ENCODE measurements at regions not wholly inside any gene's neighbourhood (a gene's known extent, or its start where the extent isn't known, plus 50 kb on each side); places are given as distances from the start of the nearest gene placed in this dataset.
"Not testable (repeated sequence)": the region's sequence is repeated elsewhere in the genome, so short reads cannot be mapped to it uniquely, and the experiment has no call there.

DNA sequence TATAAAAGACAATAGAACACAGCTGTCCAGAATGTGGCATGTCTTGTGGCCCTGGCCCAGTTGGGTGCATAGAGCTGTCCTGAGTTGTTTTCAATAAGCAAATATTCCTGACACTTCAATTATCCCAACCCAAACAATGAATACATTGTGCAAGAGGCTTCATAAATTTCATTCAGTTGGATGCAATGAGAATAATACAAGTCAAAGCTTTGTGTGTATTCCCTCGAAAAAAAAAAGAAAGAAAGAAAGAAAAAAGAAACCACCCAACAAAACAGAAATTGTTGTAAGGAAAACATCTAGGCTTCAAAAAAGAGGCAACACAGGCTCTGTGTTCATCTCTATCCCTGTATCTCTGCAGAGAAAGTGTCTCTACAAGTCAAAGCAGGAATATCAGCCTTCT, 138.7 kb upstream of the ADO start:
- no peak for DNase-seq

DNA sequence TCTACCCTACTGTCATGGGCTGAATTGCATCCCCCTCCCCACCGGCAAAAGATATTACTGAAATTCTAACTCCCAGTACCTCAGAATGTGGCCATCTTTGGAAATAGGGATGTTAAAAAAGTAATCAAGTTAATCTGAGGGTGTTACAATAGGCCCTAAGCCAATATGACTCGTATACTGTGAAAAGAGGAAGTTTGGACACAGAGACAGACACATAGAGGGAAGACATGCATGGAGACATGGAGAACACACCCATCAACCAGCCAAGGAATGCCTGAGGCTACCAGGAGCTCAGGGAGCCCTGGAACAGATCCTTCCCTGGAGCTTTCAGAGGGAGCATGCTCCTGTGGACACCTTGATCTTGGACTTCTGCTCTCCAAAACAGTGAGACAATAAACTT, 138.2 kb upstream of the ADO start:
- DNase-seq, result no peak

DNA sequence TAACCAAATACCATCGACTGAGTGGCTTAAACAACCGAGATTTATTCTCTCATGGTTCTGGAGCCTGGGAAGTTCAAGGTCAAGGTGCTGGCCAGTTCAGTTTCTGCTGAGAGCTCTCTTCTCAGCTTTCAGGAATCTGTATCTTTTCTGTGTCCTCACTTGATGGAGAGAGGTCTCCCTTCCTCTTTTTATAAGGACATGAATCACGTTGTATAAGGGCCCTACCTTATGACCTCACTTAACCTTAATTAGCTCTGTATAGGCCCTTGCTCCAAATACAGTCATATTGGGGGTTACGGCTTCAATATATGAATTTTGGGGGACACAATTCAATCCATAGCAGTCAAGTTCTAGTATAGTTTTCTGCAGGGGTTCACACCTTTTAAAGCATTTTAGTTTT, 135.2 kb upstream of the ADO start:
- DNase-seq, result no peak

DNA sequence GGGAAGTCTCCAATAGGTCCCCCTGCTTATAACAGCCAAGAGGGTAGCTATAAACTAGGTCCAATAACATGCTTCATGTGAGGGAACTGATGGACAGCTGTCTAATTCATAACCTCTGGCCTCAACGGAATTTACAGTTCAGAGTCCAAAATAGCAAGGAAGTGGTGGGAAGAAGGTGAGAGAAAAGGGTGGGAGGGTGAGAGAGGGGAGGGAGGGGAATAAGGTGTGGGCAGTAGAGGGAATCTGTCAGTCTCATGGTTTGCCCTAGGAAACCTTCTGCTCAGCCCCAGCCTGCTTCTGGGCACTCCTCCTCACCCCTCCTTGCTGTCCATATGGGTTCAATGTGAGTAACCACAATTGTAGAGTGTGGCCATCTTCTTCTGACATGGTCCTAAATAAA, 133.4 kb upstream of the ADO start:
- DNase-seq, result no peak

DNA sequence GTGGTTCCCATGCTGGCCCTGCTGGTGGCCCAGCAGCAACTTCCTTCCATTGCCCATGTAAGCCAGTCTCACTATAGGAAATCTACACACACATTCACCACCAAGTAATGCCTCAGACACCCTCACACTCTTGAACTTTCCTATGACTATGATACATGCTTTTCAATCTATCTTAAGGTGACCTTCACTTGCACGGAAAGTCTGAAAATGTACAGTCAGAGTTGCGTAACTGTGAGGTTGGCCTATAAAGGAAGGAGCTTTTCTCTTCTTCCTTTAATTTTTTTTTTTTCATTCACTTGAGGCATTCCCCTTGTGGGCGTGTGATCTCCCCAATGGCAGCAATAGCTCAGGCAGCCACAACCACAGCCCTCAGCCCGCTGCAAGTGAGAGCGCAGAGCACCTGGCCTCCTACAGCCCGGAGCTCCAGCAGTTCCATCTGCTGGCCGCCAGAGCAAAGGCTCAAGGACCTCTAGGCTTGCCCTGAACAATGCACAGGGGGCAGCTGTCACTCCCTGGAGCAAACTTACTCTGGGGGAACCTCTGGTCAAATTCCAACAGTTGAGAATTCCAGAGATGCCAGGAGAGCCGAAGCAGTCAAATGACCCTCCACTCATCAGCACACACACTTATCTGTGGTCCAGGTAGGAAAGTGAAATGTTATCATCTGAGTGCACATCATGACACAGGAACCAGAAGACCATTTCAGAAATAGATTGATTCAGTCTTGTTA, 123.1 kb upstream of the ADO start:
- peak; percentile 60 for DNase-seq

DNA sequence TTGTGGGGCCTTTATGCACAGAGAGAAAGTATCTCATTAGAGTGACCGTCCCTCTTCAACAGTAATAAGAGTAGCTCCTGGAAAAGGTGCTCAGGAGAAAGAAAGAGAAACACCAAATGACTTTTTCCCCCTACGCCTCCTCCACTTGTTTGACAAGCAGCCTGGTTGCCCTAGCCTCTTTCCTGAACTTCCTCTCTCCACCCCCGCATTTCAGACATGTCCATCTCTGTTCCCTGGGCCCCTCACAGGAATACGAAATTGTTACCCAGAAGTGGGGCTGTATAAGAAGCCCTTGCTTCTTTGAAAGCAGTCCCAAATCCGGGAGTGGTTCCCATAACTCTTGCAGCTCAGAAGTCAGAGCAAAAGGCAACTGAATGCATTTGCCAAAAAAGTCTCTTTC, 119.6 kb upstream of the ADO start:
- no peak for DNase-seq

DNA sequence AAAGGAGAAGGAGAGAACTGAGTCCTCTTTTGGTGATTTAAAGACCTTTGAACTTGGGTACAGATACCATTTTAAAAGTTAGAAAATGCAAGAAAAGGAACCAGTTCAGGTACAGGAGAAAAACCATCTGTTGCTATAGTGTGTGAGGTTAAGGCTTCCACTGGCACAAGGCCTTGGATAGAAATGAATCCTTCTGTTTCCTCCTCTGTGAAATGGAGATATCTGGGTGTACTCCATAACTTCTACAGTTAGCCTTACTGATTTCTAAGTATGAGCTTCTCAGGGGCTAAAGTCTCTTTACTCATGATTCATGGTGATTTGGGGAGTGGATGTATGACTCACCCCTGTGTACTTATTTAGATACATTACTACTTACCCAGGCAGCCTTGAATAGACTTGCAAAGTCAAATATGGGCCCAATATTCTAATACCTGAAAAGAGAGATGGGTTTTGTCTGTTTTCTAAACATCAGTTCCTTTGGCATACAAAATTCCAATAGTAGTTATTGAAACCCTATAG, 117.2 kb upstream of the ADO start:
- DNase-seq, result no peak

DNA sequence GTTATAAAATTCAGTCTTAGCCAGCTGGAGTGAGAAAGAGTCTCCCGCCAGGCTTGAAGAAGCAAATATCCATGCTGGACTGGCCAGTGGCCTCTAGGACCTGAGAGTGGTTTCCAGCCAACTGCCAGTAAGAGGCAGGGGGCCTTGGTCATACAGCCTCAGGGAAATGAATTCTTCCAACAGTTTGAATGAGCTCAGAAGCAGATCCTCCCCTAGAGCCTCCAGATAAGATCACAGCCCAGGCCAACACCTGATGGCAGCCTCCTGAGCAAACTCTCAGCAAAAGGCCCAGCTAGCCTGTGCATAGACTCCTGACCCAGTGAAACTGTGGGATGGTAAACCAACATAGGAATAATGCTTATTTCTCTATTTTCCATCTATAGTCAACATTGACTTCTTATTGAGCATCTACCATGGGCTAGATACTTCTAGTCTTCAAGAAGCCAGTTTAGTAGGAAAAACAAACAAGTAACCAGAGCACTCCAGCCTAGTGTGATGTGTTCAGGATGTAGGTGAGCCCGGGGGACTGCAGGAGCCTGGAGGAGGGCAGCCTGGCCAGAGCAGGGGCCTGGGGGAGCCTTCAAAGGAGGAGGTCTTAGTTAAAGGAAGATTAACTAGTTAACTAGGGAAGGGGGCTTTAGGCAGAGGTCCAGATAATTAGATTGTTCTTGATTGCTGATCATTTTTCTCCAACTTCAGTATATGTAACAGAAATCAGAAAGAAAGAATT, 115.4 kb upstream of the ADO start:
- DNase-seq, result no peak

DNA sequence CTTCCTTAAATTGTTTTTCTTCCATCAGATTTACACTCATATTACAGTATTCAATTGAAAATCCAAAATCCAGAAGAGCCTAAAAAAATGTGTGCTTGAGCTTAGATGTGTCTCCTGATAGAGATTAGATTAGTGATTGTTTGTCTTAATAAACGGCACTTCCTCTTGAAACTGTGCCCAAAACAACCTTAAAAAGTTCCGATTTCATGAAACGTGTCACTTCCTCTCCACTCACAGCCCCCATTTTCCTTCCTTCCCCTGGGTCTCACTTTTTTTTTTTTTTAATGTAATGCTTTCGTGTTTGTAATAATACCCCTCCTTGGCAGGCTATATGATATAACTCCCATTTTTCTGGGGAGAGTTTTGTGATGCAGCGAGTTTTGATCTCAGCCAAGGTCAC, 114.8 kb upstream of the ADO start:
- DNase-seq, result no peak

DNA sequence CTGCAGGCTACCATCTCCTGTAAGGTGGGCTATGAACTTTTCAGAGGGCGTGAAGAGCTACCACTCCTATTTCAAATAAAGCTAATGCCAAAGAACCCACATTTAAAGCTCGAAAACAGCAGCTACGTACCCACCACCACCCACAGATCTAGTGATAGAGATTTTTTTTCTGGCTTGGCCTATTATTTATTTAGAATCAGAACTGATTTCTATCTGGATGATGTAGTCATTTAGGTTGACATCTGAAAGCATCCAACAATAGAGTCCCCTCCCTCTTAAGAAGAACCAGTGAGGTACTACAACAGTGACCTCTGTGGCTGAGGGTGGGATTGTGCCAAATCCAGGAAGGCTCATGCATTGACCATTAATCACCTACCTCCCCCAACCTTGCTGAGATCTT, 113.8 kb upstream of the ADO start:
- DNase-seq, result no peak

DNA sequence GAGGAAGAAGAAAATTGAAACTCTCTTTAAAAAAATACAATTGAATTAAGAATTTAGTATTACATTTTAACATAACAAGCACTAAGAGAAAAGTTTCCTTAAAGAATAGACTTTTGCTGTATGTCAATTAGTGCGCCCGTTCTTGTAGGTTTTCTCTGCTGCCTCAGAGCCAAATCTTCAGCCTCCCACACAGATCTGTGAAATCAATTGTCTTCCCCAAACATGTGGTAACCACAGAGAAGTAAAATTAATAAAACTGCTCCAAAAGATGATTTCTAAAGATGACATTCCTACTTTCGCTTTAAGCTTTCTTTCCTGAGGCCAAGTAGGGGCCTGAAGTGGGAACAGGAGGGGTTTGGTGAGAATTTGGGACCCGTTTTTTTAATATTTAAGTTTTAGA, 113.2 kb upstream of the ADO start:
- DNase-seq, result no peak

DNA sequence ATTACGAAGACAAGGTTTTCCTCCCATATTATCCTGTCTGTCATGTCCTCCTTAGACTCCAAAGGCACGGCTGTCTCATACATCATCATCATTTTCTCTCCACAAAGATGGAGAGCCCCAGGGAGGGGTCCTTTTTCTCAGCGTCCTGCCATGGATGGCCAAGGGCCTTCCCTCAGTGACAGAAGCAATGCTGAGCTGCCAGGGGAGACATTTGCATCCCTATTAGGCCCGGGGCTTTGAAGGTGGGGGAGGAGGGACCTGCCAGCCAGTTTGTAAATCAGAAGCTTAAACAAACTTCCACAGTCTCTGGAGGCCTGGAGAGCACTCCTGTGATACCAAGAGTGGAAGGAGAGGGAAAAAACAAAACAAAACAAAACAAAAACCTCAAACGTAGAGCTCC, 112.4 kb upstream of the ADO start:
- DNase-seq, result no peak

DNA sequence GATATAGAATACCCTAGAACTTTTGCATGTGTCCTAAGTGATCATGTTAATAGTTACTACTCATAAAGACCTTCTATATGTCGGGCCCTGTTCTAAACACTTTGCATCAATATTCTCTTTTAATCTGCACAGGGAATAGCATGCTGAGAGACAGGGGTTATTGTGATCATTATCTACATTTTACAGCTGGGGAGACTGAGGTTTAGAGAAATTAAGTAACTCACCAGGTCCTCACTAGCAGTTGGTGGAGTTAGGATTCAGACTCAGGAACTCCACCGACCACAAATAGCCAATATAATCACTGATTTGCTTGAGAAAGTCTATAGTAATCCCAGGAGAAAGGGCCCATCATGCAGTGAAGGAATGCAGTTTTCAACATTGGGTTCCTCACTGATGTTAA, 111.2 kb upstream of the ADO start:
- no peak for DNase-seq

DNA sequence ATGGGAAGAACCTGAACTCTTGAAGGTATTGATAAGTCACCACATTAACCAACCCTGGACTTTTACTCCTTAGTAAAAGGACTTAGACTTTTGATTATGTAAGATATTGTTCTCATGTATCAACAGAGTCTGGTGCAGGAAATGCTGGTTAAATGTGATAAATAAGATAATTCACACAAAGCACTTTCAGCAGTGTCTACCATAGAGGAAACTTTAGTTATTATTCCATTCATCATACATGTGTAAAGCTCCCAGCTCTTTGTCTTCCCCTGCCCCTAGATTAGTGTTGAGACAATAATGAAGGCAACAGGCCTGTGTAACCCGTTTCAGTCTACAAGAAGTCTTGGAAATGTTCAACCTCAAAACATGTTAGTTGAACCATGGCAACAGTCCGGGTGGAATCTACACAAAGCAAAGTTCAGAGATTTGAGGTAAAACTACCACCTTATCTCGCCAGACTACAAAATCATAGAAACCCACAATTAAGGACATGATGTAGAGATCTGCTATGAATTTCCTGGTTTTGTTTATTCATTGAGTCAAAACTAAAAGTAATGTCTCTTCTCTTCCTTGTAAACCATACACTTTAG, 109.9 kb upstream of the ADO start:
- DNase-seq, result no peak

DNA sequence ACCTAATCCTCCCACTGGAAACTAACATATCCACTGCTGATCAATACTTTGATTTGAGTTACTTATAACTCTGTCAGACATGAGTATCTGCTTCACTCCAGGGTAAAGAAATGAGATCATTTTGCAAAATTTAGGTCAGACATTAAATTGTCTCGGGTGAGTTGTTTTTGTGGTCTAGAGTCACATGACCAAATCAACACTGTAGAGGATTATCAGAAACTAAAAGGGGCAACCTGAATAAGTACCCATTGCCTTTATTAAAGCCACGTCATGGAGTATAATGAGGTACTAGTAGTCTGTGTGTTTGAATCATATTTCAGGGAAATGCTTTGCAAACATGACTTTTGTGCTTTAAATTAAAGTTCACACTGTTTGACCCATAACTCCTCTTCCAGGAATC, 107.7 kb upstream of the ADO start:
- DNase-seq, result no peak

DNA sequence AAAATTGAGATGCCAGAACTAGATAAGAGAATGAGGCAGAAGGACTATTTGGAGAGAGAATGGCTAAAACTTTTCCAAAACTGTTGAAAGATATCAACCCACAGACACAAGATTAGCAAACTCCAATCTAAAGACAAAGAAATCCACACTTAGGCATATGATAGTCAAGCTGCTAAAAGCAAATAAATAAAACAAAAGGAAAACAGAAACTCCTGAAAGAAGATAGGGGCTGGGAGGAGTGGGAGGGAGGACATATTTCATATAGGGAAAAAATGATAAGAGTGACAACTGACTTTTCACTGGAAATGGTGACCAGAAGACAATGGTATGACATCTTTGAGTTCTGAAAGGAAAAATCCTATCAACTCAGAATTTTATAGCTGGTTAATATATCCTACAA, 105.4 kb upstream of the ADO start:
- no peak for DNase-seq

DNA sequence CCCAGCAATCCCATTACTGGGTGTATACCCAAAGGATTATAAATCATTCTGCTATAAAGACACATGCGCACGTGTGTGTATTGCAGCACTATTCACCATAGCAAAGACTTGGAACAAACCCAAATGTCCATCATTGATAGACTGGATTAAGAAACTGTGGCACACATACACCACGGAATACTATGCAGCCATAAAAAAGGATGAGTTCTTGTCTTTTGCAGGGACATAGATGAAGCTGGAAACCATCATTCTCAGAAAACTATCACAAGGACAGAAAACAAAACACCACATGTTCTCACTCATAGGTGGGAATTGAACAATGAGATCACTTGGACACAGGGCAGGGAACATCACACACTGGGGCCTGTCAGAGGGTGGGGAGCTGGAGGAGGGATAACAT, 100.4 kb upstream of the ADO start:
- DNase-seq, result not testable (repeated sequence)

DNA sequence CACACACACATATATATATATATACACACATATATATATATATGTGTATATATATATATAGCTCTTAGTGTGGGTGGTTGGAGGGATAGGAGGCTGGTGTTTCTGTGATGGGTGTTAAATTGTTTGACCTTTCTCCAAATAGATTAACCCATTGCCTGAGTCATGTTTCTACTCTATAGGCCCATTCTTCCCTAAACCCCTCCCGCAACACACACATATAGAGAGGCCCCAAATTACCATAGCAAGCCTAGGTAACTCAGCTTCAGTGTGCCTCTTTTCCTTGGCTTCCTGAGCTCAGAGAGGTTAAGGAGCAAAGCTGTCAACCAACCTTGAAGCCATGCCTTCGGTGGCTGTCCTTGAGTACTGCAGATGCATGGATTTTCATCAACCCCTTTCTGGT, 98.7 kb upstream of the ADO start:
- DNase-seq, result no peak

DNA sequence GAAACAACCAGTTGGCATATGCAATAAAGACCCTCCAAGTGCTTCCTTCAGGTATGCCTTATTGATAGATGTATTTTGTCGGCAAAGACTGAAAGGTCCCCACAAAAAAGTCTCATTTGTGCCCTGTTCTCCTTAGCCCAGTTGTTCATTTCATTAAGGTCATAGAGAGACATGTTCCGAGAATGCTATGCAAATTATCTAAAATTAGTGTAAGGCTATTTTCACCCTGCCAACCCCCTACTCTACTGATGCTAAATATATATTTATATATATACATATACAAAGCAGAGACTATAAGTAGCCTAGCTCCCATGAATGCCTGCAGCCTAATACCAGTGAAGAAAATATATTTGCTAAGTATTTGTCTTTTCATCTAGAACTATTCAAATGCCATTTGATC, 96.7 kb upstream of the ADO start:
- no peak for DNase-seq

DNA sequence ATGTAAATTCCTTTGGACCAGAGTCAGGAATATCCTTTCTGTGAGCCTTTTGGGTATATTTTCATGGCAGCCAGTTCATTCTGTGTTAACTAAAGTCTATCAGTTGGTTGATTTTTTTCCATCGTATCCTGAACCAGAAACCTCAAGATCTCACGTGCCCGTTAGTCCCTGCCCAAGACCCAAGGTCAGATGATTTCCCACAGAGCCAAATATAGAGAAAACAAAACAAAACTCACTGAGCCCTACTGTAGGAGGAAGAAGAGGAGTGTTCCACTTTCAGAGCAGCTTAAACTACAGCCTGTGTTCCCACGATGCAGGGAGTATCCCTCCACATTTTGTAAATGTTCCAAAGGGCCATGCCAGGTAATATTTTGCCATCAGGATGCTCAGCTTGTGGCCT, 96.0 kb upstream of the ADO start:
- DNase-seq, result no peak

DNA sequence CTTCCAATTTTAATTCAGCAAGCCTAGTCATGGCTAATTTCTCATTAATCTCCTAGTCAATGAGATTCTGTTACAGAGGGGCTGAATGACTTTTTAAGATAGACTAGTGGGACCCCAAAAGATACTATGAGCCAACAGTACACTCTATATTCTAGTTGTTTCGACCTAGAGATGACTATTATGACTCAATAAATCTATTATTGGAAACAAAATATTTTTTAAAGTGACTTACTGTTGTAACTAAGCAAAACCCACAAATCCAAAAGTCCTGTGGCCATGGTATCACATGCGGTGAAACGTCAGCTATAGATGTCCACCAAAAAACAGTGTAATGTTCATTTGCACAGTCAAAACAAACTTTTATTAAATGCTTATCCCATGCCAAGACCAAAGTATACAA, 95.3 kb upstream of the ADO start:
- no peak for DNase-seq

DNA sequence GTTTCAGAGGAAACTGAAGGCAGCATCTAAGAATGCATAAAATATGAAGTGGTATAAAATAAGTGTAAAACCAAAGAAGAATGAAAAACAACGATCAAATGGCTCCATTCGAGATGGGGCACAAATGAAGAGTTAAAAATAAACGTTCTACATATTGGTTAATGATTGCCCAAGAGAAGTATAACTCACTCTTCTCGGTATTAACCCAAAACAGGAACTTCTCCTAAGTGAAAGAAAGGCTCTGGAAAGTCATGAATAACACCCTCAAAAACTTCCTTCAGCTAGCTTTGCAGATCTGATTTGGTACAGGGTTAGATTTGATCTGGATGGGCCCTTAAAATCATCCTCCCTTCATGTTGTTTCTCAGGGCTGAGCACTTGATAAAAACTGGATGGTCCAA, 94.3 kb upstream of the ADO start:
- DNase-seq, result no peak

DNA sequence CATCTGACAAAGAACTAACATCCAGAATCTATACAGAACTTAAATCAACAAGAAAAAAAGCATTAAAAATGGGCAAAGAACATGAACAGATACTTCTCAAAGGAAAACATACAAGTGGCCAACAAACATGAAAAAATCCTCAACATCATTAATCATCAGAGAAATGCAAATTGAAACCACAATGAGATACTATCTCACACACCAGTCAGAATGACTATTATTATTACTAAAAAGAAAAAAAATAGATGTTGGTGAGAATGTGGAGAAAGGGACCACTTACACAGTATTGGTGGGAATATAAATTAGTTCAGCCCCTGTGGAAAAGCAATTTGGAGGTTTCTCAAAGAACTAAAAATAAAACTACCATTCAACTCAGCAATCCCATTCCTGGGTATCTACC, 89.1 kb upstream of the ADO start:
- DNase-seq, result no peak

DNA sequence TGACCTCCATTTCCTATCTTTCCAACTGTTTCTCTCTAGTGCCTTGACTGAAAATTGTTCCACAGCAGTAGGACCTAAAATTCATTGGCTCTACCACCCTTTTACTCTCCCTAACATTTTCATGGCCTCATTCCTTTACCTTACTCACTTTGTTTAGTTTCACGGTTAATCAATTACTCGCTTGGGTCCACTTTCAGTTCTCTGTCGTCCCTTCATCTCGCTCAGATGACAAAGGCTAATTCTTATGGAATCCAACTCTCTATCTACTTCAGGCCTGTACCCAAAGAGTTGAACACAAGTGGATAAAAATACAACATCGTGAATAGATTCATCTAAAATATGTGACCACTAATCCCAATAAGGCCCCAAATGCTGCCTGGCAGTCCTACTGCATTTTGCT, 85.9 kb upstream of the ADO start:
- DNase-seq, result no peak
